ENCODE measurements at regions not wholly inside any gene's neighbourhood (a gene's known extent, or its start where the extent isn't known, plus 50 kb on each side); places are given as distances from the start of the nearest gene placed in this dataset.

DNA sequence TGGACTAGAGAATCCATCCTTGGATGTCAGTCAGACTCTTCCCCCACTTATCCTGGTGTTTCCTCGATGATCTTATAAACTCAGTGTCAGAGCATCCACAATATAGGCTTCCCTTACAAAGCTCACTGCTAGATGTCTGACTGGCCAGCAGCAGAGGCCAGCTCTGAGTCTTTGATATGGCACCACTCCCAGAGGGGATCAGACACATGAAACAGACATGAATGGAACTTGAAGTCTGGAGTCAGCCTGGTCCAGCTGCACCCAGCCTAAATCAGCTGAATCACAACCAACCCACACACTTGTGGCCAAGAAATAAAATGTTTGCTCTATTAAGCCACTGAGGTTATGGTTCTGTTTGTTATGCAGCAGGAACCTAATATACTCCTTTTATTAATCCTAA, 129.6 kb upstream of the MED14 start:
- no peaks in the 10 kb centered on the region for H3K36me3 ChIP-seq (ENCODE audit: insufficient read depth, low read length)
- H3F3A ChIP-seq (ENCODE audit: insufficient read depth, low read length), result no peaks in the 10 kb centered on the region
- no peaks in the 10 kb centered on the region for H3K79me2 ChIP-seq (ENCODE audit: insufficient read depth, low read length)
- no peaks in the 10 kb centered on the region for H3K27me3 ChIP-seq (ENCODE audit: insufficient read depth, low read length)
- TF ChIP-seq CTCF (IDR thresholded peaks at IDR 0.05; ENCODE audit: low read length) (no peak), EZH2 (IDR thresholded peaks at IDR 0.05; ENCODE audit: borderline replicate concordance, low read length) (no peak)
- H3K9me3 ChIP-seq (ENCODE audit: low read length), result no peaks in the 10 kb centered on the region
- no peak overlapping the region for H3K27ac ChIP-seq (ENCODE audit: low read depth, low read length, poor library complexity, severe bottlenecking)
- H3K4me1 ChIP-seq (ENCODE audit: insufficient read depth, low read length, severe bottlenecking), result no peaks in the 10 kb centered on the region
- no peak overlapping the region for H3K4me3 ChIP-seq (ENCODE audit: low read depth, low read length, poor library complexity, severe bottlenecking)
- H3K9ac ChIP-seq (ENCODE audit: low read length), result no peak overlapping the region
- H4K20me1 ChIP-seq (ENCODE audit: insufficient read depth, low read length), result no peaks in the 10 kb centered on the region
- H3K9me2 ChIP-seq (ENCODE audit: low read depth, low read length), result no peaks in the 10 kb centered on the region
- H3K4me2 ChIP-seq (ENCODE audit: low read length), result no peak overlapping the region
- no peak overlapping the region for H2AFZ ChIP-seq (ENCODE audit: low read length)

- Histone ChIP-seq H3K27me3 (ENCODE audit: insufficient read depth, low read length) (no peaks in the 10 kb centered on the region), H3K36me3 (ENCODE audit: insufficient read depth, low read length) (no peaks in the 10 kb centered on the region), H4K20me1 (ENCODE audit: insufficient read depth, low read length) (no peaks in the 10 kb centered on the region), H3K9me2 (ENCODE audit: low read depth, low read length) (no peaks in the 10 kb centered on the region), H3F3A (ENCODE audit: insufficient read depth, low read length) (no peaks in the 10 kb centered on the region), H3K9ac (ENCODE audit: low read length) (no peak overlapping the region), H2AFZ (ENCODE audit: low read length) (no peak overlapping the region), H3K27ac (ENCODE audit: low read depth, low read length, poor library complexity, severe bottlenecking) (no peak overlapping the region), H3K4me1 (ENCODE audit: insufficient read depth, low read length, severe bottlenecking) (no peaks in the 10 kb centered on the region), H3K79me2 (ENCODE audit: insufficient read depth, low read length) (no peaks in the 10 kb centered on the region), H3K4me3 (ENCODE audit: low read depth, low read length, poor library complexity, severe bottlenecking) (no peak overlapping the region), H3K4me2 (ENCODE audit: low read length) (no peak overlapping the region), H3K9me3 (ENCODE audit: low read length) (no peaks in the 10 kb centered on the region)
- no peak for TF ChIP-seq CTCF (IDR thresholded peaks at IDR 0.05; ENCODE audit: low read length)
Measured at GRCh38 chrX:40866893-40867292, 131.6 kb upstream of the MED14 start.

DNA sequence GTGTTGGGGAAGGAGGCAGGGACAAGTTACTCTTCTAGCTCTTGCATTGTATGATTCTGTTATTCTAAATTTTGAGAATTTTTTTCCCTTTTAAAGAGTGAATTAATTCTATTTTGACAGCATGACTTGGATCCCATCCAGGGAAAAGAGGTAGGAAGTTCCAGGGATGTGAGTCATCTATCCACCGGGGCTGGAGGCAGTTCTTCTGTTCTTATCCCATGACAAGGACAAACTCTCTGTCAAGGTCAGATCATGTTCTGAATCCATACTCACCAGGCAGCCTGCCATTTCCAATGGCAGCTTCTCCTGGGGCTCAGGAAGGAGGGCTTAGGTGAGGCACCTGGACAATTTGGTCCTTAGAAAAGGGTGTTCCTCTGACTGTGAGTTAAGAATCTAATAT, 132.0 kb upstream of the MED14 start:
- no peak overlapping the region for H3K27ac ChIP-seq (ENCODE audit: low read depth, low read length, poor library complexity, severe bottlenecking)
- no peak overlapping the region for H2AFZ ChIP-seq (ENCODE audit: low read length)
- no peaks in the 10 kb centered on the region for H3K79me2 ChIP-seq (ENCODE audit: insufficient read depth, low read length)
- no peaks in the 10 kb centered on the region for H3K27me3 ChIP-seq (ENCODE audit: insufficient read depth, low read length)
- no peaks in the 10 kb centered on the region for H3K9me3 ChIP-seq (ENCODE audit: low read length)
- H3K4me3 ChIP-seq (ENCODE audit: low read depth, low read length, poor library complexity, severe bottlenecking), result no peak overlapping the region
- H3K4me1 ChIP-seq (ENCODE audit: insufficient read depth, low read length, severe bottlenecking), result no peaks in the 10 kb centered on the region
- H3K9ac ChIP-seq (ENCODE audit: low read length), result no peak overlapping the region
- no peaks in the 10 kb centered on the region for H3F3A ChIP-seq (ENCODE audit: insufficient read depth, low read length)
- no peak overlapping the region for H3K4me2 ChIP-seq (ENCODE audit: low read length)
- H4K20me1 ChIP-seq (ENCODE audit: insufficient read depth, low read length), result no peaks in the 10 kb centered on the region
- no peak for TF ChIP-seq EZH2 (IDR thresholded peaks at IDR 0.05; ENCODE audit: borderline replicate concordance, low read length)
- TF ChIP-seq CTCF (IDR thresholded peaks at IDR 0.05; ENCODE audit: low read length), result no peak
- no peaks in the 10 kb centered on the region for H3K9me2 ChIP-seq (ENCODE audit: low read depth, low read length)
- H3K36me3 ChIP-seq (ENCODE audit: insufficient read depth, low read length), result no peaks in the 10 kb centered on the region
